MCF 10A (cell line): ENCODE measurements at regions not wholly inside any gene's neighbourhood (a gene's known extent, or its start where the extent isn't known, plus 50 kb on each side); places are given as distances from the start of the nearest gene placed in this dataset.

Experiments
- BruUV-seq: library from RNA; stranded (reverse); fragments of 400-500 nt; replicated peaks from 2 replicates; lab custom pipeline; 2021; lab: Mats Ljungman, UMichigan
- CTCF ChIA-PET: fragments of 300-600 bp; sonication (Branson Sonifier 250); formaldehyde crosslinking; extraction: SDS; loops from one replicate; lab custom pipeline; 2021; ENCODE audit warnings: antibody characterized with exemption, inconsistent platforms; lab: Yijun Ruan, JAX
- POLR2A ChIA-PET: fragments of 300-600, 350-650 bp; sonication (Branson Sonifier 250); formaldehyde crosslinking; extraction: SDS; loops from one replicate; lab custom pipeline; 2020; ENCODE audit warnings: antibody characterized with exemption, inconsistent platforms; lab: Yijun Ruan, JAX
- DNase-seq: peaks from one replicate; pipeline ENCODE4 v3.0.0-alpha.2; 2018; ENCODE audit not compliant: unreplicated experiment
- H3K27ac Mint-ChIP-seq: one replicate; pipeline ENCODE4 v1.8.0; 2022; ENCODE audit warnings: mild to moderate bottlenecking, low read depth, mixed read lengths; ENCODE audit not compliant: unreplicated experiment
- H3K27me3 Mint-ChIP-seq: one replicate; pipeline ENCODE4 v1.8.0; 2022; ENCODE audit warnings: mixed read lengths; ENCODE audit not compliant: insufficient read depth, unreplicated experiment
- H3K36me3 Mint-ChIP-seq: one replicate; pipeline ENCODE4 v1.8.0; 2022; ENCODE audit warnings: mild to moderate bottlenecking, moderate library complexity, mixed read lengths; ENCODE audit not compliant: insufficient read depth, unreplicated experiment
- H3K4me1 Mint-ChIP-seq: one replicate; pipeline ENCODE4 v1.8.0; 2022; ENCODE audit warnings: mixed read lengths; ENCODE audit not compliant: insufficient read depth, unreplicated experiment
- H3K4me3 Mint-ChIP-seq: one replicate; pipeline ENCODE4 v1.8.0; 2022; ENCODE audit warnings: mild to moderate bottlenecking, moderate library complexity, mixed read lengths; ENCODE audit not compliant: unreplicated experiment
- H3K9me3 Mint-ChIP-seq: one replicate; pipeline ENCODE4 v1.8.0; 2022; ENCODE audit warnings: mixed read lengths; ENCODE audit not compliant: unreplicated experiment
- CTCF ChIP-seq: fragments of 200-600 bp; IDR thresholded peaks from one replicate; pipeline ENCODE4 v1.8.0; 2022; ENCODE audit warnings: antibody characterized with exemption, mild to moderate bottlenecking; ENCODE audit not compliant: unreplicated experiment
- intact Hi-C: fragments of 100-400 bp; cut with micrococcal nuclease; formaldehyde crosslinking; loops from 2 replicates; pipeline ENCODE4 v1.14.1; 2022

GRCh38 chr1:189787201-189787600 is 690.5 kb downstream of the BRINP3 start:
- H3K27ac Mint-ChIP-seq: no peak overlapping the region
- intact Hi-C loops: no loop called here
- no peak for TF ChIP-seq CTCF
- no peaks in the 10 kb centered on the region for H3K4me1 Mint-ChIP-seq
- POLR2A ChIA-PET: interaction anchor here (0.6 kb wide), 1 partner anchor 109 kb away, joined by 4 read pairs; no protein-coding TSS in a partner anchor
- no TSS peak for BruUV-seq
- H3K9me3 Mint-ChIP-seq: peaks cover 7% of the 10 kb centered on the region
- no peak overlapping the region for H3K4me3 Mint-ChIP-seq
- CTCF ChIA-PET: interaction anchor here (0.9 kb wide), 1 partner anchor 11 kb away, joined by 3 read pairs; no protein-coding TSS in a partner anchor
- no peak for DNase-seq
- no peaks in the 10 kb centered on the region for H3K27me3 Mint-ChIP-seq
- H3K36me3 Mint-ChIP-seq: no peaks in the 10 kb centered on the region

- ChIA-PET CTCF (interaction anchor here (0.6 kb wide), 1 partner anchor 895 kb away, joined by 3 read pairs; no protein-coding TSS in a partner anchor), POLR2A (no interaction called here)
- Mint-ChIP-seq H3K9me3 (peaks cover 7% of the 10 kb centered on the region), H3K36me3 (no peaks in the 10 kb centered on the region), H3K4me3 (no peak overlapping the region), H3K27me3 (no peaks in the 10 kb centered on the region), H3K4me1 (no peaks in the 10 kb centered on the region), H3K27ac (no peak overlapping the region)
- BruUV-seq: no TSS peak
- intact Hi-C loops: no loop called here
- no peak for TF ChIP-seq CTCF
- no peak for DNase-seq
Measured at GRCh38 chr1:189790335-189790734, 687.3 kb downstream of the BRINP3 start.

- Mint-ChIP-seq H3K27ac (no peak overlapping the region), H3K27me3 (no peaks in the 10 kb centered on the region), H3K4me3 (no peak overlapping the region), H3K9me3 (peaks cover 5% of the 10 kb centered on the region), H3K36me3 (no peaks in the 10 kb centered on the region), H3K4me1 (no peaks in the 10 kb centered on the region)
- no peak for DNase-seq
- no peak for TF ChIP-seq CTCF
- intact Hi-C loops: no loop called here
- CTCF ChIA-PET: no interaction called here
- POLR2A ChIA-PET: no interaction called here
- BruUV-seq: no TSS peak
Measured at GRCh38 chr1:189803364-189803763, 674.3 kb downstream of the BRINP3 start.

GRCh38 chr1:189804352-189804751 is 673.3 kb downstream of the BRINP3 start:
- CTCF ChIA-PET: no interaction called here
- H3K4me1 Mint-ChIP-seq: no peaks in the 10 kb centered on the region
- intact Hi-C loops: no loop called here

More at GRCh38 chr1:189804352-189804751, 673.3 kb downstream of the BRINP3 start:
- no peak for DNase-seq
- no peaks in the 10 kb centered on the region for H3K27me3 Mint-ChIP-seq
- no peaks in the 10 kb centered on the region for H3K9me3 Mint-ChIP-seq
- no peak for TF ChIP-seq CTCF
- no TSS peak for BruUV-seq
- H3K27ac Mint-ChIP-seq: no peak overlapping the region
- H3K4me3 Mint-ChIP-seq: no peak overlapping the region
- no peaks in the 10 kb centered on the region for H3K36me3 Mint-ChIP-seq
- POLR2A ChIA-PET: interaction anchor here (0.8 kb wide), 1 partner anchor 74 kb away, joined by 5 read pairs; no protein-coding TSS in a partner anchor
